HepG2 (cell line): ENCODE measurements at regions not wholly inside any gene's neighbourhood (a gene's known extent, or its start where the extent isn't known, plus 50 kb on each side); places are given as distances from the start of the nearest gene placed in this dataset.

Experiments
- ATAC-seq: fragments of 200-7000 bp; cut with Tn5 transposase; 3 replicates; pipeline ENCODE4 v1.9.1; 2020; ENCODE audit warnings: mild to moderate bottlenecking, moderate library complexity
- BruUV-seq: library from RNA; stranded (reverse); fragments of 400-500 nt; replicated peaks from 2 replicates; lab custom pipeline; 2021; lab: Mats Ljungman, UMichigan
- CTCF ChIA-PET: fragments of 300-600 bp; formaldehyde crosslinking; extraction: SDS; loops from one replicate; lab custom pipeline; 2021; ENCODE audit warnings: low total read pairs, inconsistent platforms, low intra/inter-chr PET ratio; lab: Yijun Ruan, JAX
- POLR2A ChIA-PET: fragments of 350-600 bp; sonication (Branson Sonifier 250); formaldehyde crosslinking; loops from one replicate; lab custom pipeline; 2020; ENCODE audit warnings: antibody characterized with exemption, inconsistent platforms; lab: Yijun Ruan, JAX
- DNase-seq: peaks from one replicate; pipeline ENCODE4 v3.0.0-alpha.2; 2015; ENCODE audit warnings: low spot score
- FAIRE-seq: peaks from 3 replicates; lab custom pipeline; 2011; peaks lifted over from hg19 to GRCh38; lab: Jason Lieb, UNC
- H2AFZ ChIP-seq: one replicate; pipeline ENCODE4 v1.6.1; 2011; ENCODE audit warnings: low read length, inconsistent platforms
- H3K27ac ChIP-seq: fragments of 300-600 bp; 3 replicates; pipeline ENCODE4 v1.8.0; 2011; ENCODE audit warnings: mixed run types, mild to moderate bottlenecking, mixed read lengths, low read length, inconsistent platforms; ENCODE audit not compliant: insufficient read depth; ENCODE audit errors: extremely low read length
- H3K27me3 ChIP-seq, 2 experiments: fragments of 200-600 bp in 1 of 2; 2 replicates in 1 of 2; 3 replicates in 1 of 2; pipeline versions ENCODE4 v1.6.0 to v1.8.0; 2011; ENCODE audit warnings: low read length in 2 of 2, mild to moderate bottlenecking in 2 of 2, moderate library complexity in 2 of 2, inconsistent platforms in 1 of 2; ENCODE audit not compliant: insufficient read depth in 2 of 2, control insufficient read depth in 1 of 2
- H3K36me3 ChIP-seq, 2 experiments: fragments of 200-600 bp in 1 of 2; replicated peaks in 1 of 2; 2 replicates in 1 of 2; 3 replicates in 1 of 2; pipeline versions ENCODE4 v1.5.1 to v1.8.0; 2011; ENCODE audit warnings: low read length in 2 of 2, inconsistent platforms in 1 of 2; ENCODE audit not compliant: insufficient read depth in 2 of 2, control insufficient read depth in 1 of 2
- H3K4me1 ChIP-seq: 2 replicates; pipeline ENCODE4 v1.5.1; 2012; ENCODE audit warnings: low read length, inconsistent platforms; ENCODE audit not compliant: insufficient read depth
- H3K4me2 ChIP-seq: 2 replicates; pipeline ENCODE4 v1.6.0; 2011; ENCODE audit warnings: low read depth, low read length, inconsistent platforms
- H3K4me3 ChIP-seq, 3 experiments: fragments of 200-600 bp in 1 of 3; sonication (generic), shearing (Covaris generic) in 1 of 3; replicated peaks in 1 of 3; 2 replicates each; pipeline ENCODE4 v1.5.1; 2011 to 2016; ENCODE audit warnings: low read length in 3 of 3, inconsistent platforms in 2 of 3, low read depth in 2 of 3, mild to moderate bottlenecking in 2 of 3, control low read depth in 1 of 3, mixed read lengths in 1 of 3; ENCODE audit not compliant: insufficient read depth in 1 of 3
- H3K79me2 ChIP-seq: one replicate; pipeline ENCODE4 v1.6.1; 2011; ENCODE audit warnings: low read length, inconsistent platforms; ENCODE audit not compliant: insufficient read depth
- H3K9ac ChIP-seq: 2 replicates; pipeline ENCODE4 v1.6.0; 2011; ENCODE audit warnings: mild to moderate bottlenecking, low read depth, low read length, inconsistent platforms; ENCODE audit not compliant: insufficient read depth
- H3K9me3 ChIP-seq: 2 replicates; pipeline ENCODE4 v1.5.1; 2012; ENCODE audit warnings: mild to moderate bottlenecking, low read length
- H4K20me1 ChIP-seq: 2 replicates; pipeline ENCODE4 v1.6.0; 2011; ENCODE audit warnings: inconsistent platforms, mild to moderate bottlenecking, low read length, moderate library complexity; ENCODE audit not compliant: insufficient read depth
- CEBPG ChIP-seq: IDR thresholded peaks from 2 replicates; pipeline ENCODE4 v1.6.1; 2016
- FOSL1 ChIP-seq: sonication (generic); formaldehyde crosslinking; IDR thresholded peaks from 2 replicates; pipeline ENCODE4 v1.9.0; 2021; ENCODE audit warnings: missing genetic modification reagents, borderline replicate concordance
- RFX5 ChIP-seq: IDR thresholded peaks from 2 replicates; pipeline ENCODE4 v1.6.1; 2011; ENCODE audit warnings: low read depth, low read length, improper control_type of control experiment
- ZEB1 ChIP-seq: IDR thresholded peaks from 2 replicates; pipeline ENCODE4 v1.6.1; 2012; ENCODE audit warnings: mild to moderate bottlenecking, low read depth, inconsistent platforms; ENCODE audit not compliant: insufficient replicate concordance
- ZNF260 ChIP-seq: sonication (generic); formaldehyde crosslinking; IDR thresholded peaks from 2 replicates; pipeline ENCODE4 v1.4.0; 2020; ENCODE audit warnings: missing genetic modification reagents, low read depth, mild to moderate bottlenecking, borderline replicate concordance
- ZNF333 ChIP-seq: sonication (generic); formaldehyde crosslinking; IDR thresholded peaks from 2 replicates; pipeline ENCODE4 v1.4.0; 2020; ENCODE audit warnings: mild to moderate bottlenecking, missing genetic modification reagents, borderline replicate concordance
- ZNF484 ChIP-seq: sonication (generic); formaldehyde crosslinking; IDR thresholded peaks from 2 replicates; pipeline ENCODE4 v1.5.1; 2020; ENCODE audit warnings: mild to moderate bottlenecking, low read depth, missing genetic modification reagents, borderline replicate concordance
- ZNF713 ChIP-seq: sonication (generic); formaldehyde crosslinking; IDR thresholded peaks from 2 replicates; pipeline ENCODE4 v1.4.0; 2020; ENCODE audit warnings: mild to moderate bottlenecking, missing genetic modification reagents
- ZNF780A ChIP-seq: sonication (generic); formaldehyde crosslinking; IDR thresholded peaks from 2 replicates; pipeline ENCODE4 v1.8.0; 2022; ENCODE audit warnings: mild to moderate bottlenecking, missing genetic modification reagents, moderate library complexity
- WGBS: methylation state at CpG from one replicate; pipeline ENCODE4 v1.1.6; 2017; ENCODE audit warnings: low lambda C conversion rate; 5-methylcytosine and 5-hydroxymethylcytosine counted together
- in situ Hi-C: cut with HindIII; loops from 2 replicates; pipeline ENCODE4 v1.10.0; 2017; ENCODE audit warnings: low pct_unique_long_range_greater_than_20kb; ENCODE audit not compliant: extremely low pct_ligation_motif_present
- intact Hi-C: fragments of 100-400 bp; cut with micrococcal nuclease; formaldehyde crosslinking; loops from one replicate; pipeline ENCODE4 v1.10.0; 2022; ENCODE audit not compliant: unreplicated experiment
- TF ChIP-seq, protein P1 (sequence below): sonication (generic); formaldehyde crosslinking; IDR thresholded peaks from 2 replicates; pipeline ENCODE4 v1.4.0; 2020; ENCODE audit warnings: mild to moderate bottlenecking, missing genetic modification reagents, borderline replicate concordance
- TF ChIP-seq, protein P2 (sequence below): conservative IDR thresholded peaks from 2 replicates; pipeline ENCODE4 v1.6.1; 2018; ENCODE audit warnings: missing genetic modification reagents
- TF ChIP-seq, protein P3 (sequence below): sonication (generic); formaldehyde crosslinking; IDR thresholded peaks from 2 replicates; pipeline ENCODE4 v1.8.0; 2022; ENCODE audit warnings: mild to moderate bottlenecking, missing genetic modification reagents, moderate library complexity
- TF ChIP-seq, protein P4 (sequence below): sonication (generic); formaldehyde crosslinking; IDR thresholded peaks from 2 replicates; pipeline ENCODE4 v1.4.0; 2020; ENCODE audit warnings: missing genetic modification reagents, borderline replicate concordance
- TF ChIP-seq, protein P5 (sequence below): sonication (generic); formaldehyde crosslinking; IDR thresholded peaks from 2 replicates; pipeline ENCODE4 v1.4.0; 2020; ENCODE audit warnings: missing genetic modification reagents

DNA sequence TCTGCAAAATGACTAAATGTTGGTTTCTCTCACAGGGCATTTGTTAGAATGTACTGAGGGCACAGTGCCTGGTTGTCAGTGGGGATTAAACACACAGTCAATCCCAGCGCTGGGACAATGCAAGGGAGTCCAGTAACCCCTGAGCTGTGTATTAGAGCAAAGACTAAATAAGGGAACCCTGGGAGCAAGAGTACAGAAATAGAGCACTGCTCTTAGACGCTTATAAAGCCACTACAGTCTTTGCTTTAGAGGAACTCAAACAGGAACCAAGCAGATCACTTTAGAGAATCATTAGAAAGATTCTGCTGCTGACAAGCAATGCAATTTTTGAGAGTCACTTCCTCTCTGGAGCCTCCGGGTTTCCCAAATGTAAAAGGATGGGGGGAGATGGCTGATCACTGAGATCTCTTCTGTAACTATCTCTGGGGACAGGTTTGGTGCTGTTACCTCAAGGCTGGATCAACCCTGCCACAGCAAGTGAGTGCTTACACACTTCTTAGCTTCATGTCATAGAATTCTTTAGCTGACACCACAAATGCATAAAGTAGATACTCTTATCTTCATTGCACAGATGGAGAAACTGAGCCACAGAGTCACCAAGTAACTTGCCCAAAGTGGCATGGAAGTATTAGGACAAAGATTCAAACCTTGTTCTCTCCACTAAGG, 137.8 kb upstream of the CPEB2 start:
- in situ Hi-C loops = no loop called here
- CTCF ChIA-PET = no interaction called here
- POLR2A ChIA-PET = no interaction called here
- no peak for TF ChIP-seq RFX5
- TF ChIP-seq, protein P1, sequence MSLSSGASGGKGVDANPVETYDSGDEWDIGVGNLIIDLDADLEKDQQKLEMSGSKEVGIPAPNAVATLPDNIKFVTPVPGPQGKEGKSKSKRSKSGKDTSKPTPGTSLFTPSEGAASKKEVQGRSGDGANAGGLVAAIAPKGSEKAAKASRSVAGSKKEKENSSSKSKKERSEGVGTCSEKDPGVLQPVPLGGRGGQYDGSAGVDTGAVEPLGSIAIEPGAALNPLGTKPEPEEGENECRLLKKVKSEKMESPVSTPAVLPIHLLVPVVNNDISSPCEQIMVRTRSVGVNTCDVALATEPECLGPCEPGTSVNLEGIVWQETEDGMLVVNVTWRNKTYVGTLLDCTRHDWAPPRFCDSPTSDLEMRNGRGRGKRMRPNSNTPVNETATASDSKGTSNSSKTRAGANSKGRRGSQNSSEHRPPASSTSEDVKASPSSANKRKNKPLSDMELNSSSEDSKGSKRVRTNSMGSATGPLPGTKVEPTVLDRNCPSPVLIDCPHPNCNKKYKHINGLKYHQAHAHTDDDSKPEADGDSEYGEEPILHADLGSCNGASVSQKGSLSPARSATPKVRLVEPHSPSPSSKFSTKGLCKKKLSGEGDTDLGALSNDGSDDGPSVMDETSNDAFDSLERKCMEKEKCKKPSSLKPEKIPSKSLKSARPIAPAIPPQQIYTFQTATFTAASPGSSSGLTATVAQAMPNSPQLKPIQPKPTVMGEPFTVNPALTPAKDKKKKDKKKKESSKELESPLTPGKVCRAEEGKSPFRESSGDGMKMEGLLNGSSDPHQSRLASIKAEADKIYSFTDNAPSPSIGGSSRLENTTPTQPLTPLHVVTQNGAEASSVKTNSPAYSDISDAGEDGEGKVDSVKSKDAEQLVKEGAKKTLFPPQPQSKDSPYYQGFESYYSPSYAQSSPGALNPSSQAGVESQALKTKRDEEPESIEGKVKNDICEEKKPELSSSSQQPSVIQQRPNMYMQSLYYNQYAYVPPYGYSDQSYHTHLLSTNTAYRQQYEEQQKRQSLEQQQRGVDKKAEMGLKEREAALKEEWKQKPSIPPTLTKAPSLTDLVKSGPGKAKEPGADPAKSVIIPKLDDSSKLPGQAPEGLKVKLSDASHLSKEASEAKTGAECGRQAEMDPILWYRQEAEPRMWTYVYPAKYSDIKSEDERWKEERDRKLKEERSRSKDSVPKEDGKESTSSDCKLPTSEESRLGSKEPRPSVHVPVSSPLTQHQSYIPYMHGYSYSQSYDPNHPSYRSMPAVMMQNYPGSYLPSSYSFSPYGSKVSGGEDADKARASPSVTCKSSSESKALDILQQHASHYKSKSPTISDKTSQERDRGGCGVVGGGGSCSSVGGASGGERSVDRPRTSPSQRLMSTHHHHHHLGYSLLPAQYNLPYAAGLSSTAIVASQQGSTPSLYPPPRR (CRISPR knock-in tag) = no peak
- TF ChIP-seq, protein P2, sequence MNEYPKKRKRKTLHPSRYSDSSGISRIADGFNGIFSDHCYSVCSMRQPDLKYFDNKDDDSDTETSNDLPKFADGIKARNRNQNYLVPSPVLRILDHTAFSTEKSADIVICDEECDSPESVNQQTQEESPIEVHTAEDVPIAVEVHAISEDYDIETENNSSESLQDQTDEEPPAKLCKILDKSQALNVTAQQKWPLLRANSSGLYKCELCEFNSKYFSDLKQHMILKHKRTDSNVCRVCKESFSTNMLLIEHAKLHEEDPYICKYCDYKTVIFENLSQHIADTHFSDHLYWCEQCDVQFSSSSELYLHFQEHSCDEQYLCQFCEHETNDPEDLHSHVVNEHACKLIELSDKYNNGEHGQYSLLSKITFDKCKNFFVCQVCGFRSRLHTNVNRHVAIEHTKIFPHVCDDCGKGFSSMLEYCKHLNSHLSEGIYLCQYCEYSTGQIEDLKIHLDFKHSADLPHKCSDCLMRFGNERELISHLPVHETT (CRISPR knock-in tag) = no peak
- TF ChIP-seq ZNF260 (CRISPR knock-in tag) = no peak
- TF ChIP-seq CEBPG (CRISPR knock-in tag) = no peak
- no peak for TF ChIP-seq FOSL1 (CRISPR knock-in tag)
- TF ChIP-seq ZNF713 (CRISPR knock-in tag) = no peak
- no peak for TF ChIP-seq ZNF780A (CRISPR knock-in tag)
- no peak for TF ChIP-seq ZNF484
- TF ChIP-seq, protein P3, sequence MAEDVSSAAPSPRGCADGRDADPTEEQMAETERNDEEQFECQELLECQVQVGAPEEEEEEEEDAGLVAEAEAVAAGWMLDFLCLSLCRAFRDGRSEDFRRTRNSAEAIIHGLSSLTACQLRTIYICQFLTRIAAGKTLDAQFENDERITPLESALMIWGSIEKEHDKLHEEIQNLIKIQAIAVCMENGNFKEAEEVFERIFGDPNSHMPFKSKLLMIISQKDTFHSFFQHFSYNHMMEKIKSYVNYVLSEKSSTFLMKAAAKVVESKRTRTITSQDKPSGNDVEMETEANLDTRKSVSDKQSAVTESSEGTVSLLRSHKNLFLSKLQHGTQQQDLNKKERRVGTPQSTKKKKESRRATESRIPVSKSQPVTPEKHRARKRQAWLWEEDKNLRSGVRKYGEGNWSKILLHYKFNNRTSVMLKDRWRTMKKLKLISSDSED = no peak
- TF ChIP-seq ZNF333 (CRISPR knock-in tag) = no peak
- TF ChIP-seq, protein P4, sequence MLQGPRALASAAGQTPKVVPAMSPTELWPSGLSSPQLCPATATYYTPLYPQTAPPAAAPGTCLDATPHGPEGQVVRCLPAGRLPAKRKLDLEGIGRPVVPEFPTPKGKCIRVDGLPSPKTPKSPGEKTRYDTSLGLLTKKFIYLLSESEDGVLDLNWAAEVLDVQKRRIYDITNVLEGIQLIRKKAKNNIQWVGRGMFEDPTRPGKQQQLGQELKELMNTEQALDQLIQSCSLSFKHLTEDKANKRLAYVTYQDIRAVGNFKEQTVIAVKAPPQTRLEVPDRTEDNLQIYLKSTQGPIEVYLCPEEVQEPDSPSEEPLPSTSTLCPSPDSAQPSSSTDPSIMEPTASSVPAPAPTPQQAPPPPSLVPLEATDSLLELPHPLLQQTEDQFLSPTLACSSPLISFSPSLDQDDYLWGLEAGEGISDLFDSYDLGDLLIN (CRISPR knock-in tag) = no peak
- TF ChIP-seq, protein P5, sequence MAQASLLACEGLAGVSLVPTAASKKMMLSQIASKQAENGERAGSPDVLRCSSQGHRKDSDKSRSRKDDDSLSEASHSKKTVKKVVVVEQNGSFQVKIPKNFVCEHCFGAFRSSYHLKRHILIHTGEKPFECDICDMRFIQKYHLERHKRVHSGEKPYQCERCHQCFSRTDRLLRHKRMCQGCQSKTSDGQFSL (CRISPR knock-in tag) = no peak
- TF ChIP-seq ZEB1 = no peak

More for the DNA sequence above, 137.8 kb upstream of the CPEB2 start:
- no peak overlapping the region for H3K9ac ChIP-seq
- FAIRE-seq (no peak), DNase-seq (no peak), ATAC-seq (no peak)
- no peak overlapping the region for H2AFZ ChIP-seq
- no TSS peak for BruUV-seq
- no peaks in the 10 kb centered on the region for H4K20me1 ChIP-seq
- 0% methylated on average over 3 of the region's 3 CpGs for WGBS
- no peaks in the 10 kb centered on the region for H3K9me3 ChIP-seq
- H3K27ac ChIP-seq = no peak overlapping the region
- H3K4me3 ChIP-seq = no peak overlapping the region
- H3K79me2 ChIP-seq = no peaks in the 10 kb centered on the region
- intact Hi-C loops = loop anchor here (5.0 kb wide), 1 partner anchor 872 kb away; no protein-coding TSS in a partner anchor
- no peaks in the 10 kb centered on the region for H3K36me3 ChIP-seq
- no peaks in the 10 kb centered on the region for H3K27me3 ChIP-seq
- H3K4me1 ChIP-seq = peaks cover 19% of the 10 kb centered on the region
- no peak overlapping the region for H3K4me2 ChIP-seq
